ENCODE measurements at regions not wholly inside any gene's neighbourhood (a gene's known extent, or its start where the extent isn't known, plus 50 kb on each side); places are given as distances from the start of the nearest gene placed in this dataset.
"Not testable (repeated sequence)": the region's sequence is repeated elsewhere in the genome, so short reads cannot be mapped to it uniquely, and the experiment has no call there.

- Mint-ChIP-seq H3K36me3 (no peaks in the 10 kb centered on the region), H3K4me3 (no peak overlapping the region), H3K4me1 (no peaks in the 10 kb centered on the region), H3K27me3 (ENCODE audit: low read depth in 3 of 3) (no peaks in the 10 kb centered on the region), H3K9me3 (peaks cover 0 to 5% (median 2%) of the 10 kb centered on the region in 7 donors), H3K27ac (no peak overlapping the region)
- intact Hi-C loops (cut with micrococcal nuclease) = no loop called here
- H3K9me3 ChIP-seq (replicated peaks in 1 of 2; ENCODE audit: control insufficient read depth in 1 of 2, insufficient read depth in 1 of 2, low read length in 2 of 2) = no peaks in the 10 kb centered on the region
- H3K27ac ChIP-seq (ENCODE audit: low read depth in 1 of 2, low read length in 2 of 2) = no peak overlapping the region
- no peak overlapping the region for H3K4me2 ChIP-seq (replicated peaks; ENCODE audit: extremely low read depth, low read length, poor library complexity, severe bottlenecking)
- no peaks in the 10 kb centered on the region for H4K20me1 ChIP-seq (ENCODE audit: insufficient read depth, low read length)
- H3K36me3 ChIP-seq (replicated peaks in 1 of 2; ENCODE audit: control insufficient read depth in 1 of 2, insufficient read depth in 2 of 2, low read length in 2 of 2) = no peaks in the 10 kb centered on the region
- H3K9ac ChIP-seq (ENCODE audit: insufficient read depth, low read length, poor library complexity, severe bottlenecking) = no peak overlapping the region
- no peaks in the 10 kb centered on the region for H3K79me2 ChIP-seq (ENCODE audit: insufficient read depth, low read length)
- no peaks in the 10 kb centered on the region for H3K27me3 ChIP-seq (ENCODE audit: control insufficient read depth in 2 of 2, insufficient read depth in 2 of 2, low read length in 2 of 2)
- H3K4me1 ChIP-seq (ENCODE audit: control insufficient read depth in 1 of 2, insufficient read depth in 2 of 2, low read length in 2 of 2) = no peaks in the 10 kb centered on the region
- DNase-seq = no peak
- no peak overlapping the region for H3K4me3 ChIP-seq (replicated peaks in 1 of 3; ENCODE audit: low read depth in 2 of 3, low read length in 3 of 3)
- TF ChIP-seq CTCF (IDR thresholded peaks at IDR 0.05) = no peak
- WGBS (ENCODE audit: insufficient coverage) = no CpG with 5 or more reads among the region's 2 CpGs
- H2AFZ ChIP-seq (ENCODE audit: insufficient read depth, low read depth, low read length, poor library complexity, severe bottlenecking) = no peak overlapping the region
These were observed 180.6 kb downstream of the COG6 start for GRCh38 chr13:39836038-39836437.

- H3K27me3 Mint-ChIP-seq (ENCODE audit: low read depth in 3 of 3); H3K36me3 Mint-ChIP-seq; H3K9me3 ChIP-seq (replicated peaks in 1 of 2; ENCODE audit: control insufficient read depth in 1 of 2, insufficient read depth in 1 of 2, low read length in 2 of 2); H2AFZ ChIP-seq (ENCODE audit: insufficient read depth, low read depth, low read length, poor library complexity, severe bottlenecking); H3K27ac ChIP-seq (ENCODE audit: low read depth in 1 of 2, low read length in 2 of 2); H3K9me3 Mint-ChIP-seq; H3K79me2 ChIP-seq (ENCODE audit: insufficient read depth, low read length); H3K4me3 Mint-ChIP-seq; H3K36me3 ChIP-seq (replicated peaks in 1 of 2; ENCODE audit: control insufficient read depth in 1 of 2, insufficient read depth in 2 of 2, low read length in 2 of 2); H3K9ac ChIP-seq (ENCODE audit: insufficient read depth, low read length, poor library complexity, severe bottlenecking); H3K4me1 ChIP-seq (ENCODE audit: control insufficient read depth in 1 of 2, insufficient read depth in 2 of 2, low read length in 2 of 2); H4K20me1 ChIP-seq (ENCODE audit: insufficient read depth, low read length); DNase-seq; intact Hi-C loops (cut with micrococcal nuclease); H3K27ac Mint-ChIP-seq; H3K4me1 Mint-ChIP-seq; H3K27me3 ChIP-seq (ENCODE audit: control insufficient read depth in 2 of 2, insufficient read depth in 2 of 2, low read length in 2 of 2); H3K4me2 ChIP-seq (replicated peaks; ENCODE audit: extremely low read depth, low read length, poor library complexity, severe bottlenecking); H3K4me3 ChIP-seq (replicated peaks in 1 of 3; ENCODE audit: low read depth in 2 of 3, low read length in 3 of 3): not testable (repeated sequence)
- no CpG with 5 or more reads among the region's 1 CpG for WGBS (ENCODE audit: insufficient coverage)
These were observed 182.4 kb downstream of the COG6 start for GRCh38 chr13:39837866-39838265.
